Activated CD4-positive, alpha-beta memory T cell treated with anti-CD3 and anti-CD28 coated beads for 36 hours (primary cell): ENCODE measurements at regions not wholly inside any gene's neighbourhood (a gene's known extent, or its start where the extent isn't known, plus 50 kb on each side); places are given as distances from the start of the nearest gene placed in this dataset.
"Not testable (repeated sequence)": the region's sequence is repeated elsewhere in the genome, so short reads cannot be mapped to it uniquely, and the experiment has no call there.

Experiments used
- CTCF ChIA-PET: fragments of 350-600 bp; sonication (Branson Sonifier 250); formaldehyde crosslinking; loops from one replicate; lab custom pipeline; 2021; ENCODE audit warnings: antibody characterized with exemption, inconsistent platforms; lab: Charles Lee
- POLR2A ChIA-PET: fragments of 350-600 bp; sonication (Branson Sonifier 250); formaldehyde crosslinking; loops from one replicate; lab custom pipeline; 2021; ENCODE audit warnings: antibody characterized with exemption; lab: Charles Lee
- DNase-seq: peaks from one replicate; pipeline ENCODE4 v3.0.0-alpha.2; 2020
- H3K27ac Mint-ChIP-seq: one replicate; pipeline ENCODE4 v1.8.0; 2021; ENCODE audit warnings: mixed read lengths
- H3K27me3 Mint-ChIP-seq: one replicate; pipeline ENCODE4 v1.8.0; 2021; ENCODE audit warnings: mixed read lengths
- H3K36me3 Mint-ChIP-seq: one replicate; pipeline ENCODE4 v1.8.0; 2021; ENCODE audit warnings: mixed read lengths
- H3K4me1 Mint-ChIP-seq: one replicate; pipeline ENCODE4 v1.8.0; 2021; ENCODE audit warnings: low read depth, mixed read lengths
- H3K4me3 Mint-ChIP-seq: one replicate; pipeline ENCODE4 v1.8.0; 2021; ENCODE audit warnings: mild to moderate bottlenecking, mixed read lengths
- H3K9me3 Mint-ChIP-seq: one replicate; pipeline ENCODE4 v1.8.0; 2021; ENCODE audit warnings: mixed read lengths
- intact Hi-C: fragments of 100-400 bp; cut with micrococcal nuclease; formaldehyde crosslinking; loops from one replicate; pipeline ENCODE4 v1.15.1; 2023

DNA sequence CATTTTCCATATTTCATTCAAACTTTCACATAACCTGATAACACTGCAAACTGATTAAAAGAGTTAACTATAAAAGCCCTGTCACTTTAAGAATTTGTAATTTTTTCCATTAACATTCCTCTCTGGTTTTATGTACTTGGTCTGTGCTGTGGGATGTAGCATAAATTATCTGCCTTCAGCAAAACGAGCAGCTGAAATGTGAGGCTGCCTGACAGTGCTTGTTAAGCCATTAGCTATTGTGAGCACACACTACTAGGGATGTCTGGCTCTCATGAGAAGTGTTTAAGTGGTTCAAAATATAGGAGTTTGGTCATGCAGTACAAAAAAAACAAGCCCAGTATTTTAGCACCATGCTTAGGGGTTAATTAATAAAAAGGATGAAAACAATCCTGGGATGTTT, 63.0 kb downstream of the HOXA1 start:
- Mint-ChIP-seq H3K27ac (no peak overlapping the region), H3K36me3 (no peaks in the 10 kb centered on the region), H3K4me3 (no peak overlapping the region), H3K9me3 (no peaks in the 10 kb centered on the region), H3K27me3 (no peaks in the 10 kb centered on the region), H3K4me1 (peaks cover 15% of the 10 kb centered on the region)
- DNase-seq: no peak
- ChIA-PET CTCF (no interaction called here), POLR2A (no interaction called here)
- intact Hi-C loops: loop anchor here (10.0 kb wide), 1 partner anchor 168 kb away; the partner anchor contains the start of gene SKAP2

GRCh38 chr7:27031289-27032172, 64.3 kb downstream of the HOXA1 start:
- H3K4me1 Mint-ChIP-seq: peaks cover 15% of the 10 kb centered on the region
- H3K9me3 Mint-ChIP-seq: no peaks in the 10 kb centered on the region
- H3K27ac Mint-ChIP-seq: no peak overlapping the region
- CTCF ChIA-PET: interaction anchor here (0.6 kb wide), 1 partner anchor 137 kb away, joined by 3 read pairs; no protein-coding TSS in a partner anchor
- no peak overlapping the region for H3K4me3 Mint-ChIP-seq
- intact Hi-C loops: loop anchor here (10.0 kb wide), 1 partner anchor 167 kb away; the partner anchor contains the start of gene SKAP2
- POLR2A ChIA-PET: no interaction called here
- H3K27me3 Mint-ChIP-seq: no peaks in the 10 kb centered on the region
- DNase-seq: no peak
- H3K36me3 Mint-ChIP-seq: no peaks in the 10 kb centered on the region

DNA sequence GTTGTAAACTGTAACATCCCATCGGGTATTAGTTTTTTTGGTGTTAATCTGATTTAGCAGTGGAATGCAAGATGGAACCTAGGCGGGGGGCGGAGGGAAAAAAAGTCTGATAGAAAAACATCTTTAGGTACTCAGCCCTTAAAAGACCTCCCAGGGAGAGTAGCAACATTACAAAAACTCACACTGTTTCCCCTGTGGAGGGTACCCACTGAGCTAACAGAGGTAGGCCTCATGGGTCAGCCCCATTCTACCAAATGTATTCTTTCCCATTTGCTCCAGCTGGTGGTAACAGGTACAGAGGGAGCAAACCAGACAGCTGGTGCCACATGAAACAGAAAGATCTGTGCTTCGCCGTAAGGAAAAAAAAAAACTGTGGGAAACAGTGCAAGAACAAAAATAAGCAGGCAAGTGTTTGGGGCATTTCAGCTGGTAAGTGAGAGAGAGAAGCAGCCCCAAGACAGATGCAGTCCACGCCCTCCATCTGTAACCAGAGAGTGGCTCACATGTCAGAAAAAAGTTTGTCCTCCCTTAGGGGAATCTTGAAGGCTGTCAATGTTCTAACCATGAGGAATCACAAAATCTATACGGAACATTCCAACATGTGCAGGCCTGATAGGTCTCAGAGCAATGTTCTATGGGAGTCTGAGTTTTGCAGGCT, 65.3 kb downstream of the HOXA1 start:
- POLR2A ChIA-PET: no interaction called here
- CTCF ChIA-PET: interaction anchor here (0.6 kb wide), 1 partner anchor 138 kb away, joined by 3 read pairs; no protein-coding TSS in a partner anchor
- intact Hi-C loops: loop anchor here (10.0 kb wide), 1 partner anchor 166 kb away; the partner anchor contains the start of gene SKAP2
- DNase-seq: no peak
- Mint-ChIP-seq H3K27me3 (no peaks in the 10 kb centered on the region), H3K4me3 (no peak overlapping the region), H3K27ac (no peak overlapping the region), H3K4me1 (peaks cover 15% of the 10 kb centered on the region), H3K36me3 (no peaks in the 10 kb centered on the region), H3K9me3 (no peaks in the 10 kb centered on the region)

GRCh38 chr7:27025270-27025669, 70.5 kb downstream of the HOXA1 start:
- H3K9me3 Mint-ChIP-seq: no peaks in the 10 kb centered on the region
- no peaks in the 10 kb centered on the region for H3K36me3 Mint-ChIP-seq
- H3K4me3 Mint-ChIP-seq: no peak overlapping the region
- intact Hi-C loops: no loop called here
- H3K27me3 Mint-ChIP-seq: no peaks in the 10 kb centered on the region
- no peaks in the 10 kb centered on the region for H3K4me1 Mint-ChIP-seq
- no peak overlapping the region for H3K27ac Mint-ChIP-seq
- no peak for DNase-seq
- ChIA-PET POLR2A (no interaction called here), CTCF (no interaction called here)

- POLR2A ChIA-PET: no interaction called here
- CTCF ChIA-PET: no interaction called here
- peaks cover 16% of the 10 kb centered on the region for H3K9me3 Mint-ChIP-seq
- no peaks in the 10 kb centered on the region for H3K4me1 Mint-ChIP-seq
- H3K4me3 Mint-ChIP-seq: no peak overlapping the region
- DNase-seq: no peak
- H3K27ac Mint-ChIP-seq: no peak overlapping the region
- peaks cover 13% of the 10 kb centered on the region for H3K27me3 Mint-ChIP-seq
- no peaks in the 10 kb centered on the region for H3K36me3 Mint-ChIP-seq
- intact Hi-C loops: no loop called here
Observed at GRCh38 chr7:27010068-27010467, 85.7 kb downstream of the HOXA1 start.

DNA sequence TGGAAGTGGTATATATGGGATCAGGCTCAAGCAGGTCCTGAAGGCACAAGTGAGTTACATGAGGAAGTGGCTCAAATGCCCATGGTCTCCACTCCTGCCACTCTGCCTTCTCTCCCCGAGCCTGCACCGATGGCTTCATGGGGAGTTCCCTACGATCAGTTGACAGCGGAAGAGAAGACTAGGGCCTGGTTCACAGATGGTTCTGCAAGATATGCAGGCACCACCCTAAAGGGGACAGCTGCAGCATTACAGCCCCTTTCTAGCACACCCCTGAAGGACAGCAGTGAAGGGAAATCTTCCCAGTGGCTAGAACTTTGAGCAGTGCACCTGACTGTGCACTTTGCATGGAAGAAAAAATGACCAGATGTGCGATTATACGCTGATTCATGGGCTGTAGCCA, 95.3 kb downstream of the HOXA1 start:
- intact Hi-C loops: no loop called here
- no peaks in the 10 kb centered on the region for H3K27me3 Mint-ChIP-seq
- no peaks in the 10 kb centered on the region for H3K4me1 Mint-ChIP-seq
- ChIA-PET CTCF (no interaction called here), POLR2A (no interaction called here)
- H3K27ac Mint-ChIP-seq: no peak overlapping the region
- H3K4me3 Mint-ChIP-seq: no peak overlapping the region
- peaks cover 17% of the 10 kb centered on the region for H3K9me3 Mint-ChIP-seq
- H3K36me3 Mint-ChIP-seq: no peaks in the 10 kb centered on the region
- DNase-seq: no peak

DNA sequence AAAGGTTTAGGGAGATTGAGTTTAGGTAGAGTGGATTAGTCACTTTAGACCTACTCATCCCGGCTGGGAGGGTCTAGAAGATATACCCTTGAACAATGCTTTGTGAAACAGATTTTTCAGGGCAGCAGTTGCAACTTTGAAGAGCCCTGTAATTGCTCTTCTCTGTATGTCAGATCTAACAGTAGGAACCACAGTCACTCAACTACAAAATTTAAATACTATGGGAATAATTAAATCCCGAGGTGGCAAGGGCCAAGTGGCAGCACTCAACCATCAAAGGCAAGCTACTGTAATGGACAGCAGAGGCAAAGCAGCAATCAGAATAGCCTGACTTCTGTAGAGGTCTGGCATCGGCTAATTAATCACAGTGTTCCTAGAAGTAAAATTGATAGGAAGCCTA, 97.5 kb downstream of the HOXA1 start:
- intact Hi-C loops, H3K27me3 Mint-ChIP-seq, H3K4me1 Mint-ChIP-seq, H3K36me3 Mint-ChIP-seq, POLR2A ChIA-PET, DNase-seq, H3K27ac Mint-ChIP-seq, H3K4me3 Mint-ChIP-seq, CTCF ChIA-PET: not testable (repeated sequence)
- H3K9me3 Mint-ChIP-seq: peaks cover 17% of the 10 kb centered on the region

DNA sequence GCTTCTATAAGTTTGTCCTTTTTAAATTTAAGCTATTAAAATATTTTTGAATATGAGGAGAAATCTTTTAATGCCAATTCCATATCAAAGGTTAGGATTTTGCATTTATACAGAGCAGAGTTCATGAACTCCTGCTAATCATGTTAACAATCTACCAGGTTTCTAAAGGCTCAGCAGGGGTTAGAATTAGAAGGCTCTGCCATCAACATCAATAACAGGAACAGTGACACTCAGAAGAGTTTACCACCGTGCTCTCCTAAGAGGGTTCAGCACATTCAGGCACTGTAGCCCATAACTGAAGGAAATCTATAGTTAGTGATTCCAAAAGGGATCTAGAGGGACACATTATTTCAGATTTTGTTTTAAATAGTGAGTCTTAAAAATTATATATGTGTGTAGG, 100.1 kb downstream of the HOXA1 start:
- Mint-ChIP-seq H3K4me3 (no peak overlapping the region), H3K9me3 (peaks cover 13% of the 10 kb centered on the region), H3K36me3 (no peaks in the 10 kb centered on the region), H3K4me1 (no peaks in the 10 kb centered on the region), H3K27me3 (no peaks in the 10 kb centered on the region), H3K27ac (no peak overlapping the region)
- ChIA-PET CTCF (no interaction called here), POLR2A (no interaction called here)
- intact Hi-C loops: no loop called here
- DNase-seq: no peak

DNA sequence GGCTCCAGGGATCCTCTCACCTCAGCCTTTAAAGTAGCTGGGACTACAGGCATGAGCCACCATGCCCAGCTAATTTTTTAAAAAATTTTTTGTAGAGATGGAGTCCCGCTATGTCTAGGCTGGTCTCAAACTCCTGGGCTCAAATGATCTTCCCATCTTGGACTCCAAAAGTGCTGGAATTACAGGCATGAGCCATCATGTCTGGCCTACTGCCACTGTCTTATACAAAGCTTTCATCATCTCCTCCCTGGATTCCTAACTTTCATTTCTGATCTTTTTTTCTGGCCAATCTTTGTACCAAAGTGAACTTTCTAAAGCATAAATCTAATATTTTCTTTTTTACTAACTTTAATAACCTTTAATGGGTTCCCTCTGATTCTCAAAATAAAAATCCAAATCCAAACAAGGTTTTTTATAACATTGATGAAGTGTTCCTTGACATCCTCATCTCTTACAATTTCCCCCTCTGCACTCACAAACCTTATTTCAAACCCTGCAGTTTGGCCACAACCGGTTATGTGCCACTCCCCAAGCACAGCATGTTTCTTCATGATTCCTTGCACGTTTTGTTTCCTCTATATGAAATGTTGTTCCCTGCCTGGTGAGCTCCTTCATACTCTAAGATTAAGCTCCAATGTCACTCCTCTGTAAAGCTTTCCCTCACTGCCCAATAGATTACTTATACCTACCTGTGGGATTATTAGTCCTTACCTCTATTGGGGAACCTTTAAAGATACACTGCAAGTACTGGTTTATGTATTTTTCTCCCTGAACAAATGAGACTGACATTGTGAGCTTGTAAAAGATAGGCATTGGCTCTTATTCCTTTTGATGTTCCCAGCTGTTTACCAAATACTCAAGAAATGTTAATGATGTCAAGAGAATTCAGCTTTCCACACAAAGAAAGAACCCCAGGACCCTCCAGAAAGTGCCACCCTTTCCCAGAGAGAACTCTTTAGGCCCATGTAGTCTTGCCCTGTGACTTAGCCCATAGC, 101.7 kb downstream of the HOXA1 start:
- POLR2A ChIA-PET: no interaction called here
- no peaks in the 10 kb centered on the region for H3K27me3 Mint-ChIP-seq
- no peak overlapping the region for H3K27ac Mint-ChIP-seq
- no peaks in the 10 kb centered on the region for H3K4me1 Mint-ChIP-seq
- H3K4me3 Mint-ChIP-seq: no peak overlapping the region
- peaks cover 13% of the 10 kb centered on the region for H3K9me3 Mint-ChIP-seq
- CTCF ChIA-PET: no interaction called here
- intact Hi-C loops: no loop called here
- DNase-seq: no peak
- H3K36me3 Mint-ChIP-seq: no peaks in the 10 kb centered on the region

- intact Hi-C loops: no loop called here
- Mint-ChIP-seq H3K9me3 (peaks cover under 1% of the 10 kb centered on the region), H3K4me3 (no peak overlapping the region), H3K27me3 (no peaks in the 10 kb centered on the region), H3K27ac (no peak overlapping the region), H3K4me1 (no peaks in the 10 kb centered on the region), H3K36me3 (no peaks in the 10 kb centered on the region)
- DNase-seq: no peak
- POLR2A ChIA-PET: no interaction called here
- CTCF ChIA-PET: interaction anchor here (0.6 kb wide), 1 partner anchor 69 kb away, joined by 3 read pairs; no protein-coding TSS in a partner anchor
Observed at GRCh38 chr7:26992670-26993069, 103.1 kb downstream of the HOXA1 start.

DNA sequence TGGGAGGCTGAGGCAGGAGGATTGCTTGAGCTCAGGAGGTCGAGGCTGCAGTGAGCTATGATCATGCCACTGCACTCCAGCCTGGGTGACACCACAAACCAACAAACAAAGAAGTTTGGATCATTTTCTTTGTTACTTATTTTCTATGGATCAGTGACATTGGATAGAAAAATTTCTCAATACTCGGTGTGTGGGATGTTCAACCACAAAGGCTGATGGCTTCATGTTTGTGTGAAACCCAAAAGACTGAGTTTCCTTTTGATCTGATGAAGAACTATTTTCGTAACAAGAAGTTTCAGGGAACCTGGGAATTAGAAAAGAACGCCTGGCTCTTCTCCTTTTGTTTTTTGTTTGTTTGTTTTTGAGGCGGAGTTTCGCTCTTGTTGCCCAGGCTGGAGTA, 104.0 kb downstream of the HOXA1 start:
- Mint-ChIP-seq H3K36me3 (no peaks in the 10 kb centered on the region), H3K27ac (no peak overlapping the region), H3K27me3 (no peaks in the 10 kb centered on the region), H3K4me3 (no peak overlapping the region), H3K9me3 (no peaks in the 10 kb centered on the region), H3K4me1 (no peaks in the 10 kb centered on the region)
- no peak for DNase-seq
- POLR2A ChIA-PET: no interaction called here
- CTCF ChIA-PET: no interaction called here
- intact Hi-C loops: no loop called here
